ENCODE measurements at regions not wholly inside any gene's neighbourhood (a gene's known extent, or its start where the extent isn't known, plus 50 kb on each side); places are given as distances from the start of the nearest gene placed in this dataset.
A peak's percentile ranks its signal among the peaks of the same experiment; 100 is the strongest.
"Not testable (repeated sequence)": the region's sequence is repeated elsewhere in the genome, so short reads cannot be mapped to it uniquely, and the experiment has no call there.

DNA sequence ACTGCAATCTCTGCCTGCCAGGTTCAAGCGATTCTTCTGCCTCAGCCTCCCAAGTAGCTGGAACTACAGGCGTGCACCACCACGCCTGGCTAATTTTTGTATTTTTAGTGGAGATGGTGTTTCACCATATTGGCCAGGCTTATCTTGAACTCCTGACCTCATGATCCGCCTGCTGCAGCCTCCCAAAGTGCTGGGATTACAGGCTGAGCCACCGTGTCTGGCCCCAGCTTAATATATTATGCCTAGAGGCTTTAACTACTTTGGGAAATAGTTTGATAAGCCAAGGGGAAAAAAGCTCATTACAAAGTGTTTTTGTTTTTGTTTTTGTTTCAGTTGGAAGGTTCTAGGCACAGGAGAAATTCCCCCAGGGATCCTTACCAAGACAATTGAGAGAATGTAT, 184.2 kb upstream of the FAM241A start:
- no CpG with 5 or more reads among the region's 5 CpGs for WGBS (ENCODE audit: insufficient coverage)
- not testable (repeated sequence) for H3K4me1 ChIP-seq (ENCODE audit: control insufficient read depth, insufficient read depth, low read length); H3K36me3 ChIP-seq (ENCODE audit: control insufficient read depth, insufficient read depth, low read length); H3K27ac ChIP-seq (ENCODE audit: low read length); H3K9me3 ChIP-seq (replicated peaks; ENCODE audit: control insufficient read depth, low read depth, low read length); H3K27me3 ChIP-seq (ENCODE audit: control insufficient read depth, insufficient read depth, low read length); H3K4me3 ChIP-seq (ENCODE audit: low read length); DNase-seq

DNA sequence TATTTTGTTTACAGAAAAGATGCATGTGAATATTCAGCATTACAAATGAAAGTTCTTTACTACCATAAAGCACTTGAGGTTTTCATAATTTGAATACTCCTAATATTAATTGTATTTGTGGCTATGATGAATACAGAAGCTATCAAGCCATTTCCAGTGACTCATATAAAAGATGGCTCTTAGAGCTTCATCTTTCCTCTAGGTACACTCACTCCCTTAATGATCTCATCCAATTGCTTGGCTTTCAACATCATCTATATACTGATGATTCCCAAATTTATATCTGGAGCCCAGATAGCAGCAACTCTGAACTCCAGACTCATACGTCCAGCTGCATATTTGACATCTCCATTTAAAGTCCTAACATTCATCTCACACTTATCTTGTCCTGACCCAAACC, 183.4 kb upstream of the FAM241A start:
- Histone ChIP-seq H3K36me3 (ENCODE audit: control insufficient read depth, insufficient read depth, low read length) (no peaks in the 10 kb centered on the region), H3K4me1 (ENCODE audit: control insufficient read depth, insufficient read depth, low read length) (no peaks in the 10 kb centered on the region), H3K27ac (ENCODE audit: low read length) (no peak overlapping the region), H3K9me3 (replicated peaks; ENCODE audit: control insufficient read depth, low read depth, low read length) (no peaks in the 10 kb centered on the region), H3K27me3 (ENCODE audit: control insufficient read depth, insufficient read depth, low read length) (no peaks in the 10 kb centered on the region), H3K4me3 (ENCODE audit: low read length) (no peak overlapping the region)
- 20% methylated on average over 1 of the region's 1 CpG for WGBS (ENCODE audit: insufficient coverage)
- no peak for DNase-seq

DNA sequence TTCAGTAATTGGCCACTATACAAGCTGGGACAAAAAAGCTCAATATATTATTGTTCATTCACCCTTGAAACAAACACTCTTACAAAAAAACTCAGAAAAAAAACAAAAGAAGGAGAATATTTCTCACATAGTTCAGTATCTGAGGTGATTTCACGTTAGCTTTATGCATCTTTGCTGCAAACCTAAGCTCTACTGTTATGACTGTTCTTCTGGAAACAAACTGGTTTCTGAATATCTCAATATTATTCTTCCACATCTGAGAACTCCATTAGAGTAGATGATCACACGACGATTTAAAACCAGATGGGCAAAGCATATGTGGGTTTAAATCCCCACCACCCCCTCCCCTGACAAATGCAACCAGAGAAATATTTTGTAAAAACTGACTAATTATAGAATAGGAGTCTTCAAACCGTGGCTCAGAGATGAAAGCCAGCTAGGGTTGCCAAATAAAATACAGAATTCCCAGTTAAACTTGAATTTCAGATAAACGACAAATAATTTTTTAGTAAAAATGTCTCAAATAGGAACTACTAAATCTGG, 182.0 kb upstream of the FAM241A start:
- peak; percentile 83 for DNase-seq
- H3K9me3 ChIP-seq (replicated peaks; ENCODE audit: control insufficient read depth, low read depth, low read length) = no peaks in the 10 kb centered on the region
- H3K4me1 ChIP-seq (ENCODE audit: control insufficient read depth, insufficient read depth, low read length) = no peaks in the 10 kb centered on the region
- no peaks in the 10 kb centered on the region for H3K27me3 ChIP-seq (ENCODE audit: control insufficient read depth, insufficient read depth, low read length)
- no peaks in the 10 kb centered on the region for H3K36me3 ChIP-seq (ENCODE audit: control insufficient read depth, insufficient read depth, low read length)
- no CpG with 5 or more reads among the region's 5 CpGs for WGBS (ENCODE audit: insufficient coverage)
- no peak overlapping the region for H3K27ac ChIP-seq (ENCODE audit: low read length)
- no peak overlapping the region for H3K4me3 ChIP-seq (ENCODE audit: low read length)

DNA sequence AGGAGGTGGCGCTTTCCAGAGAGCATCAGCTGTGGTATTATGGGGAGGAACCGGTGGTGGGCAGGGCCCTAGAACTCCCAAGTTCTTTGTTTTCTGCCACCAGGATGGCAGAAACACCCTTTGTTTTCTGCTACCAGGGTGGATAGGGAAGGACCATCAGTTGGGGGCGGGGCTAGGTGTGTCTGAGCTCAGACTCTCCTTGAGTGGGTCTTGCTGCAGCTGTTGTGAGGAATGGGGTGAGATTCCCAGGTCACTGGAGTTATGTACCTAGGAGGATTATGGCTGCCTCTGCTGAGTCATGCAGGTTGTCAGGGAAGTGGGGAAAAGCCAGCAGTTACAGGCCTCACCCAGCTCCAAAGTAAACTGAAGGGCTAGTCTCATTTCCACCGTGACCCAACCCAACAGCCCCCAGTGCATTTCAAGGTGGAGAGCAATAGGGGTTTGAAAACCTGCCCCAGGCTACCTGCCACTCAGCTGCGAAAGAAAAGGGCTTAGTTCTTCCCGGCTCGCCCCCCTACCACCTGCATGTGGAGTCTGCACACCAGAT, 167.8 kb upstream of the FAM241A start:
- no peak for DNase-seq
- WGBS (ENCODE audit: insufficient coverage) = 88% methylated on average over 7 of the region's 7 CpGs
- Histone ChIP-seq H3K9me3 (replicated peaks; ENCODE audit: control insufficient read depth, low read depth, low read length) (no peaks in the 10 kb centered on the region), H3K36me3 (ENCODE audit: control insufficient read depth, insufficient read depth, low read length) (no peaks in the 10 kb centered on the region), H3K27ac (ENCODE audit: low read length) (no peak overlapping the region), H3K4me1 (ENCODE audit: control insufficient read depth, insufficient read depth, low read length) (no peaks in the 10 kb centered on the region), H3K27me3 (ENCODE audit: control insufficient read depth, insufficient read depth, low read length) (no peaks in the 10 kb centered on the region), H3K4me3 (ENCODE audit: low read length) (no peak overlapping the region)

DNA sequence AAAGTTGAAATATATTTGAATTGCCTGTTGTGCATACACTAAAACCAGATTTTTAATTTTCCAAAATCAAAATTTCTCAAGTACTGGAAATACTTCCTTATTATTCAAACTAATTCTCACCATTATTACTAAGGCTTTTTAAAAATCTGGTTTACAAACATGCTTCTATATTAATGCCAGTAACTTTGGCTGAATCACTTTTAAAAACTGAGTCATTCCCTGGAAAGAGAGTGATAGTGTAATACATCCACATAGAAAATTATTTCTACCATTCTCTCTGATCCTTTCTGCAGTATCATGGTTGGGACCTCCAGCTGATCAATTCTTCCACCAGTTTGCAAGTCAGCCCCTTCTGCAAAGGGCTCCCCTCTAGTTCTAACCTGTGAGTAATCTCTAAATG, 165.3 kb upstream of the FAM241A start:
- H3K4me1 ChIP-seq (ENCODE audit: control insufficient read depth, insufficient read depth, low read length) = no peaks in the 10 kb centered on the region
- no peak overlapping the region for H3K27ac ChIP-seq (ENCODE audit: low read length)
- H3K4me3 ChIP-seq (ENCODE audit: low read length) = no peak overlapping the region
- DNase-seq = no peak
- no peaks in the 10 kb centered on the region for H3K36me3 ChIP-seq (ENCODE audit: control insufficient read depth, insufficient read depth, low read length)
- H3K9me3 ChIP-seq (replicated peaks; ENCODE audit: control insufficient read depth, low read depth, low read length) = no peaks in the 10 kb centered on the region
- no peaks in the 10 kb centered on the region for H3K27me3 ChIP-seq (ENCODE audit: control insufficient read depth, insufficient read depth, low read length)

DNA sequence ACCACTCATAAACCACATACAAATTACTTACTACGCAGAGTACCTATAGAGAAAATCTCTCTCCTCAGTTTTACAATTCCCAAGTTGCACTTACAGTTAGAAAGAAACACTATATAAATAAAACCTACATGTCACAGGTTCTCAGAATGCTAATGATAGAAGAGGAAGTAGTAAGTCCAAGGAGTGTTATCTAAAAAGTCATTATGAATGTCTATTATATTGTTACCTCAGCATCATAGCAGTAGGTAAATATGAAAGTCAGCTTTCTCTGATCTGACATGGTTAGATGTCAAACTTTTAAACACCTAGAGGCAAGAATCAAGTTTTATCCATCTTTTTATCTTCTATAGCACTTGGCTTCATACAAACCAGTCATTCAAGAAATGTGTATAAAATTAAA, 163.2 kb upstream of the FAM241A start:
- Histone ChIP-seq H3K4me1 (ENCODE audit: control insufficient read depth, insufficient read depth, low read length) (no peaks in the 10 kb centered on the region), H3K4me3 (ENCODE audit: low read length) (no peak overlapping the region), H3K36me3 (ENCODE audit: control insufficient read depth, insufficient read depth, low read length) (no peaks in the 10 kb centered on the region), H3K27ac (ENCODE audit: low read length) (no peak overlapping the region), H3K27me3 (ENCODE audit: control insufficient read depth, insufficient read depth, low read length) (no peaks in the 10 kb centered on the region), H3K9me3 (replicated peaks; ENCODE audit: control insufficient read depth, low read depth, low read length) (no peaks in the 10 kb centered on the region)
- DNase-seq = no peak
- no CpG with 5 or more reads among the region's 1 CpG for WGBS (ENCODE audit: insufficient coverage)

DNA sequence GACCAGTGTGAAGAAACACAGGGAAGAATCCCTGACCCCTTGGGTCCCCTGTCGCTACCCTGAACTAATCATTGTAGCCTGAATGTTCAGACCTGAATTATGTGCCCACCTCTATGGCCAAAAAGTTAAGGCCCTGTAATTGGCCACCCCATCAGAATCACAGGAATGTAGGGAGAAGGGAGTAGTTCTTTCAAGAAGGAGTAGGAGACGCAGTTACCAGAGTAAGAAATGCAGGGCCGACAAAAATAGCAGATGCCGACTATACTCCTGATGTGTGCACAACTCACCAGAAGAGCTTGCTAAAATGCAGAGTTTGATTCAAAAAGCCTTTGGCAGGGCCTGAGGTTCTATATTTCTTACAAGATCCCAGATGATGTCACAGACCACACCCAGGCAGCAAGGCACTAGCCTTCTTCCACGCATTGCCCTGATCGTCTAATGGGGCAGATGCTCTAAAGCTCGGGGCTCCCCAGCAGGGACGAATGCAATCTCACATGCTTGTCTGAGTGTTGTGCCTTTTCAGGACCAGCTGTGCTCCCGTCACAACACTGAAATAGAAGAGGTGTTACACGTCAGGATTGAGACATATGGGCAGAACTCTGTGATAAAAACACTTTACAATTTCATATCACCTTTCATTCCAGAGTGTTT, 161.0 kb upstream of the FAM241A start:
- WGBS (ENCODE audit: insufficient coverage) = 36% methylated on average over 6 of the region's 10 CpGs
- no peak for DNase-seq
- H3K36me3 ChIP-seq (ENCODE audit: control insufficient read depth, insufficient read depth, low read length) = no peaks in the 10 kb centered on the region
- no peaks in the 10 kb centered on the region for H3K4me1 ChIP-seq (ENCODE audit: control insufficient read depth, insufficient read depth, low read length)
- no peaks in the 10 kb centered on the region for H3K27me3 ChIP-seq (ENCODE audit: control insufficient read depth, insufficient read depth, low read length)
- H3K9me3 ChIP-seq (replicated peaks; ENCODE audit: control insufficient read depth, low read depth, low read length) = no peaks in the 10 kb centered on the region
- H3K27ac ChIP-seq (ENCODE audit: low read length) = no peak overlapping the region
- no peak overlapping the region for H3K4me3 ChIP-seq (ENCODE audit: low read length)

DNA sequence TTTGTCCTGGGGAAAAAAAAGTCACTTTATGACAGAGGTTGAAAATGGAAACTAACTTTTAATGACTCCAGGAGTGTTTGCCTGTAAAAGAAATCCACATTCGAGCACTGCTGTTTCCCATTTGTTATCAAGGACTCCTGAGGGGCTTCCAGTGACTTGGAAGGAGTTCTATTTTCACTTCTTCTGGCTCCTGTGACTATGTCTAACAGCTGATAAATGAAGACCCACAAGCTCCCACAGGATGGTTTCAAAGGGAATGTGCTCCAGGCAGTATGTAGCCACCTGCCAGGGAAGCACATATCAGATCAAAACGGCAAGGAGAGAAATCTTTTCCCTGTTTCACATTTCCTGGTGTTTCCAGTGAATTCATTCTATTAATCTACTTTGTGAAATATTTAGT, 159.8 kb upstream of the FAM241A start:
- no peaks in the 10 kb centered on the region for H3K9me3 ChIP-seq (replicated peaks; ENCODE audit: control insufficient read depth, low read depth, low read length)
- no peak overlapping the region for H3K27ac ChIP-seq (ENCODE audit: low read length)
- no peaks in the 10 kb centered on the region for H3K4me1 ChIP-seq (ENCODE audit: control insufficient read depth, insufficient read depth, low read length)
- no CpG with 5 or more reads among the region's 2 CpGs for WGBS (ENCODE audit: insufficient coverage)
- no peak for DNase-seq
- no peak overlapping the region for H3K4me3 ChIP-seq (ENCODE audit: low read length)
- H3K36me3 ChIP-seq (ENCODE audit: control insufficient read depth, insufficient read depth, low read length) = no peaks in the 10 kb centered on the region
- no peaks in the 10 kb centered on the region for H3K27me3 ChIP-seq (ENCODE audit: control insufficient read depth, insufficient read depth, low read length)

DNA sequence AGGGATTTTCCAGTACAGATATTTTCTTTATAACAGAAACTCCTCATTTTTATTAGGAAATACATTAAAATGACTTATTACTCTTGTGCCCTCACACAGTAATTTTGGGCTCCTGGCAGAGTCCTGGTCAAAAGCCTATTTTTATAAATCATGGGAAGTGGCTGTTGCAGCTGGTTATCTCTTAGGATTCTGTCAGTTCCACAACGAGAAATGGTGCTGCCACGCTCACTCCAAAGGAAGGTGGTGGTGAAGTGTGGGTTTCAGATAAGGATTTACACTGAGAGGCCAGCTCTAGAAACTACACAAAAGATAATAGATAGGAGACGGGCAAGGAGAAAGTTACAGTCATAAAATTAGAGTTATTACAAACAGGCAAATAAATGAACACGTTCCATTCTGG, 159.2 kb upstream of the FAM241A start:
- H3K27me3 ChIP-seq (ENCODE audit: control insufficient read depth, insufficient read depth, low read length) = no peaks in the 10 kb centered on the region
- WGBS (ENCODE audit: insufficient coverage) = no CpG with 5 or more reads among the region's 4 CpGs
- H3K4me1 ChIP-seq (ENCODE audit: control insufficient read depth, insufficient read depth, low read length) = no peaks in the 10 kb centered on the region
- no peaks in the 10 kb centered on the region for H3K9me3 ChIP-seq (replicated peaks; ENCODE audit: control insufficient read depth, low read depth, low read length)
- H3K36me3 ChIP-seq (ENCODE audit: control insufficient read depth, insufficient read depth, low read length) = no peaks in the 10 kb centered on the region
- DNase-seq = no peak
- no peak overlapping the region for H3K4me3 ChIP-seq (ENCODE audit: low read length)
- H3K27ac ChIP-seq (ENCODE audit: low read length) = no peak overlapping the region

DNA sequence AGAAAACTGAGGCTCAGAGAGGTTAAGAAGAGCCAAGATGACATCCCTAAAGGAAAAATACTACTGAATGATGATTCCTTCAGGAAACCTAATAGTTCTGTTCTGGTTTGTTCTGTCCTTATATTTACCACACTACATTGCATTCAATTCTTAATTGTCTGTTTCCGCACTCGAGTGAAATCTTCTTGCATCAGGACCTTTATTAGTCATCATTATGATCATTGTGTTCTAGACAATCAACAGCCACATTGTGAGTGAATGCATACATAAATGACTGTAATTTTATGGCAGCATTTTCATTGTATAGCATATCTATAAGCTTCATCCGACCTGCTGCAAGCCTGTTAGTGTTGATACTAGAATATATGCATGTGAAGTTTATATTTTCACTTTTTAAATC, 156.7 kb upstream of the FAM241A start:
- no peak for DNase-seq
- no peaks in the 10 kb centered on the region for H3K4me1 ChIP-seq (ENCODE audit: control insufficient read depth, insufficient read depth, low read length)
- no peak overlapping the region for H3K27ac ChIP-seq (ENCODE audit: low read length)
- WGBS (ENCODE audit: insufficient coverage) = no CpG with 5 or more reads among the region's 3 CpGs
- H3K36me3 ChIP-seq (ENCODE audit: control insufficient read depth, insufficient read depth, low read length) = no peaks in the 10 kb centered on the region
- no peaks in the 10 kb centered on the region for H3K9me3 ChIP-seq (replicated peaks; ENCODE audit: control insufficient read depth, low read depth, low read length)
- H3K27me3 ChIP-seq (ENCODE audit: control insufficient read depth, insufficient read depth, low read length) = no peaks in the 10 kb centered on the region
- H3K4me3 ChIP-seq (ENCODE audit: low read length) = no peak overlapping the region

DNA sequence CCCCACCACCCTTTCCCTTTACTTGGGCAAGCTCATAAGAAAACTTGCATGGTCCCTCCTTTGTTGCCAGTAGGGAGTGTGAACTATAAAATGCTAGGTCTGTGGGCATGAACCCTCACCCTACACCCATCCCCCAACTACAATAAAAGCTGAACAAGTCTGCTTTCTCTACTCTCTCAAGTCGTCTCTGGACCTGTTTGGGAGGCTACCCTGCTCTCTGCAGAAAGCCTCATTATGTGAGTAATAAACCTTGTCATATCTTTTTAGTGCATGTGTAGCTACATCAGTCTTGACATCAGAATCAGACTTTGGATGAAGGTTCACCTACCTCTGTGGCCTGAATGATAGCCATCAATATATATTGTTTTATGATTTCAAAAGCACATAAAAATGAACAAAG, 155.4 kb upstream of the FAM241A start:
- Histone ChIP-seq H3K9me3 (replicated peaks; ENCODE audit: control insufficient read depth, low read depth, low read length) (no peaks in the 10 kb centered on the region), H3K27ac (ENCODE audit: low read length) (no peak overlapping the region), H3K27me3 (ENCODE audit: control insufficient read depth, insufficient read depth, low read length) (no peaks in the 10 kb centered on the region), H3K36me3 (ENCODE audit: control insufficient read depth, insufficient read depth, low read length) (no peaks in the 10 kb centered on the region), H3K4me3 (ENCODE audit: low read length) (no peak overlapping the region), H3K4me1 (ENCODE audit: control insufficient read depth, insufficient read depth, low read length) (no peaks in the 10 kb centered on the region)
- no peak for DNase-seq
- no CpG with 5 or more reads among the region's 1 CpG for WGBS (ENCODE audit: insufficient coverage)
